ENCODE measurements at regions not wholly inside any gene's neighbourhood (a gene's known extent, or its start where the extent isn't known, plus 50 kb on each side); places are given as distances from the start of the nearest gene placed in this dataset.

GRCh38 chr12:60255044-60255443, 659.2 kb downstream of the SLC16A7 start:
- TF ChIP-seq, protein P1, sequence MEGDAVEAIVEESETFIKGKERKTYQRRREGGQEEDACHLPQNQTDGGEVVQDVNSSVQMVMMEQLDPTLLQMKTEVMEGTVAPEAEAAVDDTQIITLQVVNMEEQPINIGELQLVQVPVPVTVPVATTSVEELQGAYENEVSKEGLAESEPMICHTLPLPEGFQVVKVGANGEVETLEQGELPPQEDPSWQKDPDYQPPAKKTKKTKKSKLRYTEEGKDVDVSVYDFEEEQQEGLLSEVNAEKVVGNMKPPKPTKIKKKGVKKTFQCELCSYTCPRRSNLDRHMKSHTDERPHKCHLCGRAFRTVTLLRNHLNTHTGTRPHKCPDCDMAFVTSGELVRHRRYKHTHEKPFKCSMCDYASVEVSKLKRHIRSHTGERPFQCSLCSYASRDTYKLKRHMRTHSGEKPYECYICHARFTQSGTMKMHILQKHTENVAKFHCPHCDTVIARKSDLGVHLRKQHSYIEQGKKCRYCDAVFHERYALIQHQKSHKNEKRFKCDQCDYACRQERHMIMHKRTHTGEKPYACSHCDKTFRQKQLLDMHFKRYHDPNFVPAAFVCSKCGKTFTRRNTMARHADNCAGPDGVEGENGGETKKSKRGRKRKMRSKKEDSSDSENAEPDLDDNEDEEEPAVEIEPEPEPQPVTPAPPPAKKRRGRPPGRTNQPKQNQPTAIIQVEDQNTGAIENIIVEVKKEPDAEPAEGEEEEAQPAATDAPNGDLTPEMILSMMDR (IDR thresholded peaks at IDR 0.05; ENCODE audit: low read depth, low read length, poor library complexity, severe bottlenecking) = no peak
- no peak for TF ChIP-seq EZH2phosphoT487 (IDR thresholded peaks at IDR 0.05; ENCODE audit: borderline replicate concordance, low read length)

All from DOHH2 (cell line).